Kidney (tissue), 13 donors: ENCODE measurements at regions not wholly inside any gene's neighbourhood (a gene's known extent, or its start where the extent isn't known, plus 50 kb on each side); places are given as distances from the start of the nearest gene placed in this dataset.

Experiments used
- DNase-seq, 5 donors: peaks; one replicate each; pipeline ENCODE4 v3.0.0-alpha.2; 2013 to 2020
- FAIRE-seq: peaks from 2 replicates; lab custom pipeline; 2012; peaks lifted over from hg19 to GRCh38; lab: Jason Lieb, UNC
- H3K27ac ChIP-seq, 2 donors: one replicate each; pipeline ENCODE4 v1.7.0; 2013; ENCODE audit warnings: low read depth in 2 of 2, low read length in 2 of 2, inconsistent platforms in 1 of 2
- H3K27me3 ChIP-seq: one replicate; pipeline ENCODE4 v1.7.1; 2013; ENCODE audit warnings: low read length, inconsistent platforms; ENCODE audit not compliant: control insufficient read depth, insufficient read depth
- H3K36me3 ChIP-seq, 3 donors: one replicate each; pipeline versions ENCODE4 v1.7.0 to v1.7.1; 2013; ENCODE audit warnings: low read length in 3 of 3, control low read depth in 1 of 3, inconsistent platforms in 1 of 3; ENCODE audit not compliant: insufficient read depth in 3 of 3, control insufficient read depth in 2 of 3
- H3K4me1 ChIP-seq, 3 donors: one replicate each; pipeline versions ENCODE4 v1.7.0 to v1.7.1; 2013; ENCODE audit warnings: low read length in 3 of 3, inconsistent platforms in 1 of 3, low read depth in 1 of 3; ENCODE audit not compliant: control insufficient read depth in 2 of 3, insufficient read depth in 2 of 3
- H3K4me3 ChIP-seq, 3 donors: one replicate each; pipeline versions ENCODE4 v1.7.0 to v1.8.1; 2013; ENCODE audit warnings: low read length in 3 of 3, control low read depth in 1 of 3, inconsistent platforms in 1 of 3
- H3K9ac ChIP-seq, 3 donors: one replicate each; pipeline versions ENCODE4 v1.7.0 to v1.7.1; 2013; ENCODE audit warnings: low read length in 3 of 3, control low read depth in 1 of 3, inconsistent platforms in 1 of 3
- H3K9me3 ChIP-seq, 3 donors: one replicate each; pipeline versions ENCODE4 v1.7.0 to v1.7.1; 2013; ENCODE audit warnings: low read length in 3 of 3, control low read depth in 1 of 3, inconsistent platforms in 1 of 3; ENCODE audit not compliant: control insufficient read depth in 2 of 3, insufficient read depth in 1 of 3
- intact Hi-C: fragments of 100-400 bp; cut with DNase I; formaldehyde crosslinking; loops from one replicate; pipeline ENCODE4 v1.11.1; 2022
- TF ChIP-seq, protein P1 (sequence below): IDR thresholded peaks from 3 replicates; pipeline ENCODE4 v1.5.1; 2012; ENCODE audit warnings: mild to moderate bottlenecking, moderate library complexity, borderline replicate concordance; ENCODE audit not compliant: insufficient read depth; ENCODE audit errors: extremely low read depth
- donor health status: control.
- donor health status: control.
- donor health status: control.
- donor health status: control.
- donor health status: control.
- donor health status: DM: yes; HTN: yes; CAD: no.
- donor health status: Normal renal cell carcinoma (clear cell type).

DNA sequence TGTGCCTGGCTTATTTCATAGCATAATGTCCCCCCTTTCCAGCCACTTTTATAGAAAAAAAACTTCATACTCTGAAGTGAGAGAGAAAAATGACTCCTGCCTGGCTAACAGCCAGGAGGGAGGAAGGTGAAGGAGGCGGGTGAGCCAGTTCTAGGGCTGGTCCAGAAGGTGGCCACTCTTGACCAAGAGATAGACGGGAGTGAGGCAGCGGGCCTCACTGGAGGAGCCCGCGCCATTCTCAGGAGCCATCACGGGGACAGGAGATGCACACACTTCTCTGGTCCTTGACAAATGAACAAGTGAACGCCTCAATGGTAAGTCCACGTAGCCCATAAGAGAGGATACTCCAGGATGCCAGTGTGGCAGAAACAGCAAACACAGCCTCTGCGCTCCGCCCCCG lies 231.4 kb downstream of the UQCRFS1 start:
- Histone ChIP-seq H3K36me3 (no peaks in the 10 kb centered on the region), H3K9me3 (no peaks in the 10 kb centered on the region), H3K27ac (no peak overlapping the region), H3K4me1 (no peaks in the 10 kb centered on the region), H3K27me3 (no peaks in the 10 kb centered on the region), H3K4me3 (no peak overlapping the region), H3K9ac (no peak overlapping the region)
- TF ChIP-seq, protein P1, sequence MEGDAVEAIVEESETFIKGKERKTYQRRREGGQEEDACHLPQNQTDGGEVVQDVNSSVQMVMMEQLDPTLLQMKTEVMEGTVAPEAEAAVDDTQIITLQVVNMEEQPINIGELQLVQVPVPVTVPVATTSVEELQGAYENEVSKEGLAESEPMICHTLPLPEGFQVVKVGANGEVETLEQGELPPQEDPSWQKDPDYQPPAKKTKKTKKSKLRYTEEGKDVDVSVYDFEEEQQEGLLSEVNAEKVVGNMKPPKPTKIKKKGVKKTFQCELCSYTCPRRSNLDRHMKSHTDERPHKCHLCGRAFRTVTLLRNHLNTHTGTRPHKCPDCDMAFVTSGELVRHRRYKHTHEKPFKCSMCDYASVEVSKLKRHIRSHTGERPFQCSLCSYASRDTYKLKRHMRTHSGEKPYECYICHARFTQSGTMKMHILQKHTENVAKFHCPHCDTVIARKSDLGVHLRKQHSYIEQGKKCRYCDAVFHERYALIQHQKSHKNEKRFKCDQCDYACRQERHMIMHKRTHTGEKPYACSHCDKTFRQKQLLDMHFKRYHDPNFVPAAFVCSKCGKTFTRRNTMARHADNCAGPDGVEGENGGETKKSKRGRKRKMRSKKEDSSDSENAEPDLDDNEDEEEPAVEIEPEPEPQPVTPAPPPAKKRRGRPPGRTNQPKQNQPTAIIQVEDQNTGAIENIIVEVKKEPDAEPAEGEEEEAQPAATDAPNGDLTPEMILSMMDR = no peak
- no peak for DNase-seq
- intact Hi-C loops = no loop called here
- no peak for FAIRE-seq

DNA sequence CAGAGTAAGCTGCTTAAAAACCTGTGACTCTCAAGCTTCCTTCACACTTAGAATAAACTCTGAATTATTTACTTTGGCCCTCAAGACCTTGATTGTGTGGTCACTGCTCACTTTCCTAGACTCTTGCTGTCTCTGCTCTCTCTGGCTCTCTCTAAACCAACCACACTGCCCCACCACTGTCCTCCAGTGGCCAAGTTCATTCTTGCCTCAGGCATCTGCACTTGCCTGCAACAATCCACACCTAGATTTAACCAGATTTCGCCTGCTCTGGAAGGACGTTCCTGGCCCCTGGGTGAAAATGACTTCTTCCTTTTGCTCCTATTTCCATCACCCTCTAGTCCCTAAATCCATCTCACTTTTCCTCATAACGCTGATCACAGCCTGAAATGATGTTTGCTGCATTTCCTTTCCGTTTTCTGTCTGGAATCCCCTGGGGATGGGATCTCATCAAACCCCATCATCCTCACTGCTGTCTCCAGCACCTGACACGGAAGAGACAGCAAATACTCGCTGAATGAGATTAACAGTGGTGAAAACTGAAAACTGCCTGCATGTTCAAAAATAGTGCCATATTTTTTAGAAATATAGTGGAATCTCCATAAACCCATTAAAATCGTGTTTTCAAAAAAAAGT lies 232.6 kb downstream of the UQCRFS1 start:
- Histone ChIP-seq H3K27ac (no peak overlapping the region), H3K4me1 (no peaks in the 10 kb centered on the region), H3K9ac (no peak overlapping the region), H3K9me3 (no peaks in the 10 kb centered on the region), H3K27me3 (no peaks in the 10 kb centered on the region), H3K36me3 (no peaks in the 10 kb centered on the region), H3K4me3 (no peak overlapping the region)
- TF ChIP-seq, protein P1 = peak; percentile 48
- intact Hi-C loops = no loop called here
- FAIRE-seq = no peak
- no peak for DNase-seq

DNA sequence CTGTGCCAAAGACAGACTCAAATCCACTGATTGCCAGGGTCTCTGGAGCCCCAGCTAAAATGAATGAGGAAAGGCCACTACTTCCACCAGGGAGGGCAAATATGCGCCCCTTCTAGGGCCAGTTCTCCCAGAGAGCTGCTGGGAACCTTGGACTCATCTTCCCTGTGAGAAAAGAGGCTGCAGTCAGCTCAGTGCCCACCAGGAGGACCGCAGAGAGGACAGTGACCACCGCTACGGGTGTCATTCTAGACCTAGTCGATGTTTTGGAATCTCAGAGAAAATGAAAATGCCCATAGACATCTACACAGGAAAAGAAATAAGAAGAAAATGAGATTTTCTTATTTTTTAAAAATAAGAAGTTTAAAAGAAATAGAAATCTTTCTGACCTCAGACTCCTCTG lies 235.1 kb downstream of the UQCRFS1 start:
- TF ChIP-seq, protein P1 = no peak
- Histone ChIP-seq H3K27ac (no peak overlapping the region), H3K9ac (no peak overlapping the region), H3K4me1 (no peaks in the 10 kb centered on the region), H3K36me3 (no peaks in the 10 kb centered on the region), H3K4me3 (no peak overlapping the region), H3K27me3 (no peaks in the 10 kb centered on the region), H3K9me3 (no peaks in the 10 kb centered on the region)
- DNase-seq (no peak), FAIRE-seq (no peak)
- intact Hi-C loops = no loop called here
